ENCODE measurements at regions not wholly inside any gene's neighbourhood (a gene's known extent, or its start where the extent isn't known, plus 50 kb on each side); places are given as distances from the start of the nearest gene placed in this dataset.
A peak's percentile ranks its signal among the peaks of the same experiment; 100 is the strongest.

GRCh38 chr4:15237648-15238230 is 190.1 kb upstream of the C1QTNF7 start:
- Histone ChIP-seq H3K9me3 (ENCODE audit: control insufficient read depth in 1 of 2, low read length in 2 of 2) (no peaks in the 10 kb centered on the region), H3K27ac (ENCODE audit: low read depth, low read length) (no peak overlapping the region), H3K36me3 (ENCODE audit: insufficient read depth, low read length) (no peaks in the 10 kb centered on the region), H3K4me3 (ENCODE audit: low read length in 2 of 2) (no peak overlapping the region), H3K27me3 (ENCODE audit: insufficient read depth, low read length) (no peaks in the 10 kb centered on the region), H3K4me1 (ENCODE audit: insufficient read depth, low read length) (peaks cover 18% of the 10 kb centered on the region)
- H3K27ac Mint-ChIP-seq = no peak overlapping the region
- no peak overlapping the region for H3K4me3 Mint-ChIP-seq
- no peak for DNase-seq
- H3K27me3 Mint-ChIP-seq = peaks cover 0 to 2% of the 10 kb centered on the region in 2 donors
- intact Hi-C loops (cut with micrococcal nuclease) = loop anchor here (1.0 kb wide), 1 partner anchor 220 kb away; no protein-coding TSS in a partner anchor
- CTCF ChIA-PET (ENCODE audit: partially characterized antibody) = interaction anchor here (2.2 kb wide), 1 partner anchor 220 kb away, joined by 11 read pairs; no protein-coding TSS in a partner anchor
- peaks cover 0 to 1% (median 0%) of the 10 kb centered on the region in 8 donors for H3K9me3 Mint-ChIP-seq
- H3K4me1 Mint-ChIP-seq = peaks cover 15 to 20% (median 19%) of the 10 kb centered on the region in 4 donors
- H3K36me3 Mint-ChIP-seq = no peaks in the 10 kb centered on the region
- POLR2A ChIA-PET (ENCODE audit: partially characterized antibody) = no interaction called here

- peaks cover 0 to 2% of the 10 kb centered on the region in 2 donors for H3K27me3 Mint-ChIP-seq
- H3K4me3 Mint-ChIP-seq = no peak overlapping the region
- no peaks in the 10 kb centered on the region for H3K27me3 ChIP-seq (ENCODE audit: insufficient read depth, low read length)
- no peak overlapping the region for H3K27ac Mint-ChIP-seq
- H3K36me3 Mint-ChIP-seq = no peaks in the 10 kb centered on the region
- peaks cover 9% of the 10 kb centered on the region for H3K4me1 ChIP-seq (ENCODE audit: insufficient read depth, low read length)
- no peaks in the 10 kb centered on the region for H3K36me3 ChIP-seq (ENCODE audit: insufficient read depth, low read length)
- peaks cover 0 to 1% (median 0%) of the 10 kb centered on the region in 8 donors for H3K9me3 Mint-ChIP-seq
- DNase-seq = peak in 2 of 5 donors; percentile 7 to 17
- no peaks in the 10 kb centered on the region for H3K9me3 ChIP-seq (ENCODE audit: control insufficient read depth in 1 of 2, low read length in 2 of 2)
- intact Hi-C loops (cut with micrococcal nuclease) = loop anchor here (1.0 kb wide), 1 partner anchor 219 kb away; no protein-coding TSS in a partner anchor
- ChIA-PET CTCF (ENCODE audit: partially characterized antibody) (interaction anchor here (1.0 to 2.2 kb wide), 2 partner anchors 8 to 219 kb away, joined by 3 to 11 read pairs; no protein-coding TSS in a partner anchor), POLR2A (ENCODE audit: partially characterized antibody) (no interaction called here)
- H3K4me3 ChIP-seq (ENCODE audit: low read length in 2 of 2) = no peak overlapping the region
- H3K27ac ChIP-seq (ENCODE audit: low read depth, low read length) = no peak overlapping the region
- peaks cover 6 to 10% (median 9%) of the 10 kb centered on the region in 4 donors for H3K4me1 Mint-ChIP-seq
Observed at GRCh38 chr4:15238720-15239119, 189.1 kb upstream of the C1QTNF7 start.

GRCh38 chr4:15239866-15240265 is 188.0 kb upstream of the C1QTNF7 start:
- no peak for DNase-seq
- no peaks in the 10 kb centered on the region for H3K9me3 ChIP-seq (ENCODE audit: control insufficient read depth in 1 of 2, low read length in 2 of 2)
- no peak overlapping the region for H3K4me3 Mint-ChIP-seq
- peaks cover 0 to 2% of the 10 kb centered on the region in 2 donors for H3K27me3 Mint-ChIP-seq
- H3K4me1 Mint-ChIP-seq = no peaks in the 10 kb centered on the region
- H3K27ac Mint-ChIP-seq = no peak overlapping the region
- H3K9me3 Mint-ChIP-seq = peaks cover 0 to 1% (median 0%) of the 10 kb centered on the region in 8 donors
- intact Hi-C loops (cut with micrococcal nuclease) = no loop called here
- no peaks in the 10 kb centered on the region for H3K27me3 ChIP-seq (ENCODE audit: insufficient read depth, low read length)
- no peaks in the 10 kb centered on the region for H3K36me3 Mint-ChIP-seq
- ChIA-PET POLR2A (ENCODE audit: partially characterized antibody) (no interaction called here), CTCF (ENCODE audit: partially characterized antibody) (no interaction called here)
- no peak overlapping the region for H3K27ac ChIP-seq (ENCODE audit: low read depth, low read length)
- H3K4me3 ChIP-seq (ENCODE audit: low read length in 2 of 2) = no peak overlapping the region
- H3K4me1 ChIP-seq (ENCODE audit: insufficient read depth, low read length) = no peaks in the 10 kb centered on the region
- H3K36me3 ChIP-seq (ENCODE audit: insufficient read depth, low read length) = no peaks in the 10 kb centered on the region

GRCh38 chr4:15240764-15241163 is 187.1 kb upstream of the C1QTNF7 start:
- no peaks in the 10 kb centered on the region for H3K27me3 ChIP-seq (ENCODE audit: insufficient read depth, low read length)
- no peaks in the 10 kb centered on the region for H3K36me3 Mint-ChIP-seq
- POLR2A ChIA-PET (ENCODE audit: partially characterized antibody) = no interaction called here

GRCh38 chr4:15242021-15242420 is 185.8 kb upstream of the C1QTNF7 start:
- no peak overlapping the region for H3K27ac Mint-ChIP-seq
- CTCF ChIA-PET (ENCODE audit: partially characterized antibody) = interaction anchor here (0.8 to 2.2 kb wide), 5 partner anchors 10 to 216 kb away, joined by 3 to 10 read pairs (median 3); no protein-coding TSS in a partner anchor
- H3K9me3 Mint-ChIP-seq = peaks cover 0 to 1% (median 0%) of the 10 kb centered on the region in 8 donors
- POLR2A ChIA-PET (ENCODE audit: partially characterized antibody) = no interaction called here
- no peaks in the 10 kb centered on the region for H3K36me3 ChIP-seq (ENCODE audit: insufficient read depth, low read length)
- no peaks in the 10 kb centered on the region for H3K9me3 ChIP-seq (ENCODE audit: control insufficient read depth in 1 of 2, low read length in 2 of 2)
- no peaks in the 10 kb centered on the region for H3K27me3 ChIP-seq (ENCODE audit: insufficient read depth, low read length)
- H3K4me3 Mint-ChIP-seq = no peak overlapping the region
- no peak for DNase-seq
- no peaks in the 10 kb centered on the region for H3K4me1 ChIP-seq (ENCODE audit: insufficient read depth, low read length)
- no peaks in the 10 kb centered on the region for H3K4me1 Mint-ChIP-seq
- H3K27me3 Mint-ChIP-seq = peaks cover 0 to under 1% of the 10 kb centered on the region in 2 donors
- intact Hi-C loops (cut with micrococcal nuclease) = no loop called here
- H3K27ac ChIP-seq (ENCODE audit: low read depth, low read length) = no peak overlapping the region
- H3K36me3 Mint-ChIP-seq = no peaks in the 10 kb centered on the region
- no peak overlapping the region for H3K4me3 ChIP-seq (ENCODE audit: low read length in 2 of 2)

More at GRCh38 chr4:15240764-15241163, 187.1 kb upstream of the C1QTNF7 start:
- CTCF ChIA-PET (ENCODE audit: partially characterized antibody) = interaction anchor here (0.8 kb wide), 1 partner anchor 155 kb away, joined by 3 read pairs; no protein-coding TSS in a partner anchor
- no peaks in the 10 kb centered on the region for H3K36me3 ChIP-seq (ENCODE audit: insufficient read depth, low read length)
- H3K27ac ChIP-seq (ENCODE audit: low read depth, low read length) = no peak overlapping the region
- H3K4me3 ChIP-seq (ENCODE audit: low read length in 2 of 2) = no peak overlapping the region
- no peaks in the 10 kb centered on the region for H3K4me1 Mint-ChIP-seq
- no peak overlapping the region for H3K4me3 Mint-ChIP-seq
- H3K4me1 ChIP-seq (ENCODE audit: insufficient read depth, low read length) = no peaks in the 10 kb centered on the region
- H3K9me3 ChIP-seq (ENCODE audit: control insufficient read depth in 1 of 2, low read length in 2 of 2) = no peaks in the 10 kb centered on the region
- H3K27ac Mint-ChIP-seq = no peak overlapping the region
- DNase-seq = no peak
- H3K9me3 Mint-ChIP-seq = peaks cover 0 to 1% (median 0%) of the 10 kb centered on the region in 8 donors
- H3K27me3 Mint-ChIP-seq = peaks cover 0 to 2% of the 10 kb centered on the region in 2 donors
- intact Hi-C loops (cut with micrococcal nuclease) = no loop called here

- Histone ChIP-seq H3K4me3 (ENCODE audit: low read length in 2 of 2) (no peak overlapping the region), H3K4me1 (ENCODE audit: insufficient read depth, low read length) (no peaks in the 10 kb centered on the region), H3K27me3 (ENCODE audit: insufficient read depth, low read length) (no peaks in the 10 kb centered on the region), H3K36me3 (ENCODE audit: insufficient read depth, low read length) (no peaks in the 10 kb centered on the region), H3K9me3 (ENCODE audit: control insufficient read depth in 1 of 2, low read length in 2 of 2) (no peaks in the 10 kb centered on the region), H3K27ac (ENCODE audit: low read depth, low read length) (no peak overlapping the region)
- no peak for DNase-seq
- no peaks in the 10 kb centered on the region for H3K27me3 Mint-ChIP-seq
- intact Hi-C loops (cut with micrococcal nuclease) = no loop called here
- H3K36me3 Mint-ChIP-seq = no peaks in the 10 kb centered on the region
- no peak overlapping the region for H3K27ac Mint-ChIP-seq
- no peak overlapping the region for H3K4me3 Mint-ChIP-seq
- POLR2A ChIA-PET (ENCODE audit: partially characterized antibody) = no interaction called here
- H3K4me1 Mint-ChIP-seq = no peaks in the 10 kb centered on the region
- CTCF ChIA-PET (ENCODE audit: partially characterized antibody) = no interaction called here
- peaks cover 0 to 1% (median 0%) of the 10 kb centered on the region in 8 donors for H3K9me3 Mint-ChIP-seq
Observed at GRCh38 chr4:15244354-15244753, 183.5 kb upstream of the C1QTNF7 start.

GRCh38 chr4:15245006-15245530 is 182.8 kb upstream of the C1QTNF7 start:
- ChIA-PET POLR2A (ENCODE audit: partially characterized antibody) (no interaction called here), CTCF (ENCODE audit: partially characterized antibody) (interaction anchor here (1.7 kb wide), 1 partner anchor 212 kb away, joined by 4 read pairs; no protein-coding TSS in a partner anchor)
- H3K4me1 Mint-ChIP-seq = no peaks in the 10 kb centered on the region
- intact Hi-C loops (cut with micrococcal nuclease) = no loop called here
- no peak overlapping the region for H3K4me3 ChIP-seq (ENCODE audit: low read length in 2 of 2)
- no peak overlapping the region for H3K4me3 Mint-ChIP-seq
- no peaks in the 10 kb centered on the region for H3K27me3 ChIP-seq (ENCODE audit: insufficient read depth, low read length)
- no peaks in the 10 kb centered on the region for H3K36me3 ChIP-seq (ENCODE audit: insufficient read depth, low read length)
- peaks cover 0 to 1% (median 0%) of the 10 kb centered on the region in 8 donors for H3K9me3 Mint-ChIP-seq
- no peak overlapping the region for H3K27ac ChIP-seq (ENCODE audit: low read depth, low read length)
- no peak for DNase-seq
- H3K27ac Mint-ChIP-seq = no peak overlapping the region
- H3K36me3 Mint-ChIP-seq = no peaks in the 10 kb centered on the region
- no peaks in the 10 kb centered on the region for H3K27me3 Mint-ChIP-seq
- no peaks in the 10 kb centered on the region for H3K4me1 ChIP-seq (ENCODE audit: insufficient read depth, low read length)
- H3K9me3 ChIP-seq (ENCODE audit: control insufficient read depth in 1 of 2, low read length in 2 of 2) = no peaks in the 10 kb centered on the region

Measured in CD4-positive, alpha-beta memory T cell (primary cell).